ENCODE measurements at regions not wholly inside any gene's neighbourhood (a gene's known extent, or its start where the extent isn't known, plus 50 kb on each side); places are given as distances from the start of the nearest gene placed in this dataset.

DNA sequence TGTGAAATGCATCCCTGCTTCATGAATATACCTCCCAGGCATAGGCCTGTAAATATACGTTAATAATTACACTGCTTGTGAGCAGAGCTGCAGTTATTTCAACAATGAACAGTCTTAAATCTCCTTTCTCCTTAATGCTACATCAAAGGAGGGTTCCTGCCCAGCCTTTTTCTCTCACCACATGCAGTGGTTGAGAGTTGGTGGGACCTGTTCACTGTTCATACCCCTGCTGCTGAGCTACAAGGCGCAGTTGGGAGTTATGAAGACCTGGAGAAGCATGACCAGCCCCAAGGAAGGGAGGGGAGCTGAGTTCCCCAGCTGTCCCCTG, 111.9 kb upstream of the FOXQ1 start (continued):
- TF ChIP-seq, protein P1, sequence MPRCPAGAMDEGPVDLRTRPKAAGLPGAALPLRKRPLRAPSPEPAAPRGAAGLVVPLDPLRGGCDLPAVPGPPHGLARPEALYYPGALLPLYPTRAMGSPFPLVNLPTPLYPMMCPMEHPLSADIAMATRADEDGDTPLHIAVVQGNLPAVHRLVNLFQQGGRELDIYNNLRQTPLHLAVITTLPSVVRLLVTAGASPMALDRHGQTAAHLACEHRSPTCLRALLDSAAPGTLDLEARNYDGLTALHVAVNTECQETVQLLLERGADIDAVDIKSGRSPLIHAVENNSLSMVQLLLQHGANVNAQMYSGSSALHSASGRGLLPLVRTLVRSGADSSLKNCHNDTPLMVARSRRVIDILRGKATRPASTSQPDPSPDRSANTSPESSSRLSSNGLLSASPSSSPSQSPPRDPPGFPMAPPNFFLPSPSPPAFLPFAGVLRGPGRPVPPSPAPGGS (IDR thresholded peaks at IDR 0.05; ENCODE audit: borderline replicate concordance, insufficient read depth, low read depth, low read length, poor library complexity, severe bottlenecking), result no peak
- no peak for TF ChIP-seq MYB (IDR thresholded peaks at IDR 0.05; ENCODE audit: borderline replicate concordance, low read depth, low read length)
- TF ChIP-seq SREBF2 (IDR thresholded peaks at IDR 0.05; ENCODE audit: low read length), result no peak
- no peak for TF ChIP-seq EZH2 (IDR thresholded peaks at IDR 0.05; ENCODE audit: borderline replicate concordance, control insufficient read depth, low read depth, low read length)
- TF ChIP-seq, protein P2, sequence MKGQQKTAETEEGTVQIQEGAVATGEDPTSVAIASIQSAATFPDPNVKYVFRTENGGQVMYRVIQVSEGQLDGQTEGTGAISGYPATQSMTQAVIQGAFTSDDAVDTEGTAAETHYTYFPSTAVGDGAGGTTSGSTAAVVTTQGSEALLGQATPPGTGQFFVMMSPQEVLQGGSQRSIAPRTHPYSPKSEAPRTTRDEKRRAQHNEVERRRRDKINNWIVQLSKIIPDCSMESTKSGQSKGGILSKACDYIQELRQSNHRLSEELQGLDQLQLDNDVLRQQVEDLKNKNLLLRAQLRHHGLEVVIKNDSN (IDR thresholded peaks at IDR 0.05; ENCODE audit: borderline replicate concordance, extremely low read length, insufficient read depth, low read depth, low read length), result no peak
- TF ChIP-seq HCFC1 (IDR thresholded peaks at IDR 0.05; ENCODE audit: low read length), result no peak
- no peak for TF ChIP-seq NFXL1 (IDR thresholded peaks at IDR 0.05; ENCODE audit: borderline replicate concordance)
- no peak for TF ChIP-seq SMAD5 (IDR thresholded peaks at IDR 0.05; ENCODE audit: low read depth)
- TF ChIP-seq ZZZ3 (IDR thresholded peaks at IDR 0.05; ENCODE audit: control insufficient read depth, insufficient read length, low read depth), result no peak
- no peak for TF ChIP-seq POLR2AphosphoS5 (IDR thresholded peaks at IDR 0.05; ENCODE audit: low read length)
- TF ChIP-seq, protein P3, sequence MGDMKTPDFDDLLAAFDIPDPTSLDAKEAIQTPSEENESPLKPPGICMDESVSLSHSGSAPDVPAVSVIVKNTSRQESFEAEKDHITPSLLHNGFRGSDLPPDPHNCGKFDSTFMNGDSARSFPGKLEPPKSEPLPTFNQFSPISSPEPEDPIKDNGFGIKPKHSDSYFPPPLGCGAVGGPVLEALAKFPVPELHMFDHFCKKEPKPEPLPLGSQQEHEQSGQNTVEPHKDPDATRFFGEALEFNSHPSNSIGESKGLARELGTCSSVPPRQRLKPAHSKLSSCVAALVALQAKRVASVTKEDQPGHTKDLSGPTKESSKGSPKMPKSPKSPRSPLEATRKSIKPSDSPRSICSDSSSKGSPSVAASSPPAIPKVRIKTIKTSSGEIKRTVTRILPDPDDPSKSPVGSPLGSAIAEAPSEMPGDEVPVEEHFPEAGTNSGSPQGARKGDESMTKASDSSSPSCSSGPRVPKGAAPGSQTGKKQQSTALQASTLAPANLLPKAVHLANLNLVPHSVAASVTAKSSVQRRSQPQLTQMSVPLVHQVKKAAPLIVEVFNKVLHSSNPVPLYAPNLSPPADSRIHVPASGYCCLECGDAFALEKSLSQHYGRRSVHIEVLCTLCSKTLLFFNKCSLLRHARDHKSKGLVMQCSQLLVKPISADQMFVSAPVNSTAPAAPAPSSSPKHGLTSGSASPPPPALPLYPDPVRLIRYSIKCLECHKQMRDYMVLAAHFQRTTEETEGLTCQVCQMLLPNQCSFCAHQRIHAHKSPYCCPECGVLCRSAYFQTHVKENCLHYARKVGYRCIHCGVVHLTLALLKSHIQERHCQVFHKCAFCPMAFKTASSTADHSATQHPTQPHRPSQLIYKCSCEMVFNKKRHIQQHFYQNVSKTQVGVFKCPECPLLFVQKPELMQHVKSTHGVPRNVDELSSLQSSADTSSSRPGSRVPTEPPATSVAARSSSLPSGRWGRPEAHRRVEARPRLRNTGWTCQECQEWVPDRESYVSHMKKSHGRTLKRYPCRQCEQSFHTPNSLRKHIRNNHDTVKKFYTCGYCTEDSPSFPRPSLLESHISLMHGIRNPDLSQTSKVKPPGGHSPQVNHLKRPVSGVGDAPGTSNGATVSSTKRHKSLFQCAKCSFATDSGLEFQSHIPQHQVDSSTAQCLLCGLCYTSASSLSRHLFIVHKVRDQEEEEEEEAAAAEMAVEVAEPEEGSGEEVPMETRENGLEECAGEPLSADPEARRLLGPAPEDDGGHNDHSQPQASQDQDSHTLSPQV (IDR thresholded peaks at IDR 0.05), result no peak

Data from GM12878 (cell line).